ENCODE measurements at regions not wholly inside any gene's neighbourhood (a gene's known extent, or its start where the extent isn't known, plus 50 kb on each side); places are given as distances from the start of the nearest gene placed in this dataset.

DNA sequence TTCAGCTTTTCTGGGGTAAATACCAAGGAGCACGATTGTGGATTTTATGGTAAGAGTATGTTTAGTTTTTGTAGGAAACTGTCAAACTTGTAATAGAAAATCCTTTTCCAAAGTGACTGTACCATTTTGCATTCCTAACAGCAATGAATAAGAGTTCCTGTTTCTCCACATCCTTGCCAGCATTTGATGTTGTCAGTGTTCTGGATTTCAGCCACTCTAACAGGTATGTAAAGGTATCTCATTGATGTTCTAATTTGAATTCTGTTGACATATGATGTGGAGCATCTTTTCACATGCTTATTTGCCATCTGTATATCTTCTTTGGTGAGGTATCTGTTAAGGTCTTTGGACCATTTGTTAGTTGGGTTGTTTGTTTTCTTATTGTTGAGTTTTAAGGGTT, 50.3 kb upstream of the RGS2 start:
- intact Hi-C loops (cut with DNase I; ENCODE audit: low total_unique reads) (no loop called here), in situ Hi-C loops (cut with MboI; ENCODE audit: low pct_ligation_motif_present in 1 of 4, low pct_unique_long_range_greater_than_20kb in 1 of 4, low sequenced_read_pairs in 3 of 4) (no loop called here)
- no peak for TF ChIP-seq POLR2A (IDR thresholded peaks at IDR 0.05)
- TF ChIP-seq, protein P1, sequence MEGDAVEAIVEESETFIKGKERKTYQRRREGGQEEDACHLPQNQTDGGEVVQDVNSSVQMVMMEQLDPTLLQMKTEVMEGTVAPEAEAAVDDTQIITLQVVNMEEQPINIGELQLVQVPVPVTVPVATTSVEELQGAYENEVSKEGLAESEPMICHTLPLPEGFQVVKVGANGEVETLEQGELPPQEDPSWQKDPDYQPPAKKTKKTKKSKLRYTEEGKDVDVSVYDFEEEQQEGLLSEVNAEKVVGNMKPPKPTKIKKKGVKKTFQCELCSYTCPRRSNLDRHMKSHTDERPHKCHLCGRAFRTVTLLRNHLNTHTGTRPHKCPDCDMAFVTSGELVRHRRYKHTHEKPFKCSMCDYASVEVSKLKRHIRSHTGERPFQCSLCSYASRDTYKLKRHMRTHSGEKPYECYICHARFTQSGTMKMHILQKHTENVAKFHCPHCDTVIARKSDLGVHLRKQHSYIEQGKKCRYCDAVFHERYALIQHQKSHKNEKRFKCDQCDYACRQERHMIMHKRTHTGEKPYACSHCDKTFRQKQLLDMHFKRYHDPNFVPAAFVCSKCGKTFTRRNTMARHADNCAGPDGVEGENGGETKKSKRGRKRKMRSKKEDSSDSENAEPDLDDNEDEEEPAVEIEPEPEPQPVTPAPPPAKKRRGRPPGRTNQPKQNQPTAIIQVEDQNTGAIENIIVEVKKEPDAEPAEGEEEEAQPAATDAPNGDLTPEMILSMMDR (IDR thresholded peaks at IDR 0.05), result no peak
- TF ChIP-seq EP300 (IDR thresholded peaks at IDR 0.05; ENCODE audit: low read depth), result no peak
- TF ChIP-seq POLR2AphosphoS5 (IDR thresholded peaks at IDR 0.05), result no peak
- DNase-seq, result no peak
- Histone ChIP-seq H3K36me3 (no peaks in the 10 kb centered on the region), H3K4me1 (no peaks in the 10 kb centered on the region), H3K9me3 (no peaks in the 10 kb centered on the region), H3K27me3 (no peaks in the 10 kb centered on the region), H3K27ac (no peak overlapping the region), H3K4me3 (no peak overlapping the region)
- WGBS, 2 donors (ENCODE audit: low coverage in 1 of 2), result 75 to 92% methylated on average over 1 of the region's 1 CpG

Measured in transverse colon (tissue), 4 donors.